ENCODE measurements at regions not wholly inside any gene's neighbourhood (a gene's known extent, or its start where the extent isn't known, plus 50 kb on each side); places are given as distances from the start of the nearest gene placed in this dataset.
"Not testable (repeated sequence)": the region's sequence is repeated elsewhere in the genome, so short reads cannot be mapped to it uniquely, and the experiment has no call there.

DNA sequence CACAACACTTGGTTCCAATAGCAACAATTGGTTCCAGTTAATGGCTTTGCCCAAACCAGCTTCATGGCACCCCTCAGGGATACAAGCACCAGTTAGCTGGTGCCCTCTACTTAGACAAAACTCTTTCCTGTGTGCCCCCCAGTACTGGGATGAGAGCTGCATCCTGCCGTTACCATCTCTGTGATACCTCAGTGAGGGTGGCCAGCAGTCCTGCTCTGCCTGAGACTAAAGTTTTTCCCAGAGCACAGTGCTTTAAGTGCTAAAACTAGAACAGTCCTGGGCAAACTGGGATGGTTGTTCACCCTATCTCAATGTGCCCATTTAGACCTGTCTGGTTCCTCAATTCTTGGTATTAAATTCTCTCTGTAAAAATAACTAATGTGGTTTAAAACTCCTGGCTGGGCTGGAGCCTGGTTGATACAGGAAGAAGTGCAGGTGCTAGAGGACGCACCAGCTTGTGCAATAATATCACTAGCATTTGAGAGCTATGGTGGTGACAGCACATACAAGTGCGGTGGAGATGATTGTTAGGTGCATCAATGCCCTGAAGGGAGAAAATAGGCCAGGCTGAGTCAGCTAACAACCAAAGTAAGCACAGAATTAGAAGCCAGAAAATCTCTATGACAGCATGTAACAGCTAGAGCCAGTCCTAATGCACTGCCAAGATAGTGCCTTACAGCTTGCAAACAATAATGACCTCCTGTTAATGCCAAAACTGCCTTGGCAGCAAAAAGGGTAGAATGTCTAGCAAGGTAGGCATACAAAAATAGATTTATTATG lies 179.8 kb upstream of the GALNT2 start:
- no peak for FAIRE-seq

DNA sequence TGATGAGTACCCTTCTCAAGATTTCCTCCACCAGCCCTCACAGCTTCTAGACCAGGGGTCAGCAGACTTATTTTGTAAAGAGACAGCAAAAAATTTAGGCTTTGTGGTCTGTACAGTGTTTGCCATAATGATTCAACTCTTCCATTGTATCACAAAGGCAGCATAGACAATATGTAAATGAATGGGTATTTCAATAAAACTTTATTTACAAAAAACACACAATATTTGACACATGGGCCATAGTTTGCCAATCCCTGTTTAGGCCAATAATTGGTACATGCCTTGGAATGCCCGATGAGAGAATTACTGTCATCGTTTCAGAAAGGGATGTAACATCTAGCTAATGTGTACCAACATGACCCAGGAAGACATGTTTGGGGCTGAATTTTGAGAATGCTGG lies 178.9 kb upstream of the GALNT2 start:
- FAIRE-seq: no peak

- no peak for FAIRE-seq
Measured at GRCh38 chr1:229888561-229889001, 178.5 kb upstream of the GALNT2 start.

- FAIRE-seq: no peak
Measured at GRCh38 chr1:229889031-229889517, 178.0 kb upstream of the GALNT2 start.

DNA sequence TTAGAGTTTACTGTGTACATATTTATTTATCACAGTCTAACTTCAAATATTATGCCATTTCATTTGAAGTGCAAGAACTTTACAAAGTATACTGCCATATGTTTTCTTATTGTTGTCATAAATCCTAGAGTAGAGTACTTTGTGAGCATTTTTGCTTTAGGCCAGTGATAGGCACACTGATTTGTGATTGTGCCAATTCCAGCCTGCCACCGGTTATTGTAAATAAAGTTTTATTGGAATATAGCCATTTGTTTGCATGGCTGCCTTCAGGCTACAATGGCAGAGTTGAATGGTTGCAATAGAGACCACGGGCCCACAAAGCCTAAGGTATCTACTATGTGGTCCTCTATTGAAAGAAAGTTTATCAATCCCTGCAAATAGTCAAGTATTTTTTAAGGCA lies 175.8 kb upstream of the GALNT2 start:
- no peak for FAIRE-seq

DNA sequence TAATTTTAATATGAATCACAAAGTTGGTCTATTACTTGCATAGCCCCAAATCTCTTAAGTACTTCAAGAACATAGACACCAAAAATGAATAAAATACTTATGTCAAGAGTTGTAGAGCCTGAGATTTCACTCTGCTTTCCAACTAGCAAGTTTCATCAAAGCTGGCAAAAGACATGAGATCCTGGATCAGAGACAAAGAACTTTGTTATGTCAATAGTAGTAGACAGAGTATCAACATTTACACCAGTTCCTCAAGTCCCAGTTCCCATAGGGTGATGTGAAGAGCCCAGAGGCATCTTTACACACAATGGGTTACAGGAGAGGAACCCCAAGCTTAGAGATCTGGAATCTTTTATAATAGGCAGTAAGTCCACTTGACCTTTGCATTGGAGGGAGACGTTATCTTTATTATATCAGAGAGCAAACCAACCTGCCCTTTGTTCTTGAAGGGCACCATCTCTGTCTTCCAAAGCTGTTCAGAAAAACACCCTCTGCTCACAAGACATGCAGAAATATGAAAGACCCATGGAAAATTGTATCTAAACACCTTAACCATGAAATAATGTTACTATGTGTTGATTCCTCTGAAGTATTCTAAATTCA lies 174.4 kb upstream of the GALNT2 start:
- FAIRE-seq: no peak

- FAIRE-seq: no peak
Measured at GRCh38 chr1:229893762-229894444, 173.1 kb upstream of the GALNT2 start.

- FAIRE-seq: no peak
Measured at GRCh38 chr1:229894532-229894931, 172.5 kb upstream of the GALNT2 start.

GRCh38 chr1:229895605-229896004 lies 171.4 kb upstream of the GALNT2 start:
- FAIRE-seq: no peak

DNA sequence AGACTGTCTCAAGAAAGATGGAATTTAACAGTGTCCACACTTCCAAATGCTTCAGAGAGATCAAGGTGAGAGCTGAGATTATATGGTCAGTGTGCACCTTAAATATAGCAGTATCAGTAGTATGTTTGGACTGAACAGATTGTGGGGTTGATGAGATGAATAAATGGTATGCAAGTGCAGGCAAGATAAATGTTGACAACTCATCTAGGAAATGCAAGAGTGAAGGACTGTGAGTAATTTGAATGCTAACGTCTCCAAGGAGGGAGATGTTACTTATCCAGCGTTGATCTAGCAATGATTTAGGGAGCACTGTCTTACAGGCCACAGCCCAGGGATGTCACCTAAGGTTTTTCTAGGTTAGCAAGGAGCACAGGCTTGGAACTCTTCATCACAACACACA lies 170.7 kb upstream of the GALNT2 start:
- no peak for FAIRE-seq

DNA sequence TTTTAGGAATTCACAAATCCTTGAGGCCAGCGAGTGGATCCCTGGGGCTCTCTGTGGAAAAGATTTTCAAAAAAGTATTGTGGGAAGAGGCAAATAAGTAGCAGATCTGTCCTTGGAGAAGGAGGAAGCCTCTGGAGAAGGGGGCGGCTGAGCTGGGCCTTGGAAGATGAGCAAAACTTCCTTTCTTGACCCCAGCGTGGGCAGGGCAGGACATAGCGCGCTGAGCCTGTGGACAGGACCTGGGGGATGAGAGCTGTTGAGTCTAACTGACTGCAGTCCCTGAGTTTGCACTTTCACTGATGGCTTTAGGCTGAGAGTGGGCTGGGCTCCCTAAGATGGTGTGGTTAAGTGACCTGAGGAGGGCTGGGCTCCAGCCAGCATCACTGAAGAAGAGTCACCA lies 170.2 kb upstream of the GALNT2 start:
- FAIRE-seq: no peak

- FAIRE-seq: no peak
Measured at GRCh38 chr1:229897501-229897900, 169.5 kb upstream of the GALNT2 start.

GRCh38 chr1:229900220-229900619 lies 166.8 kb upstream of the GALNT2 start:
- no peak for FAIRE-seq

GRCh38 chr1:229905031-229905545 lies 161.9 kb upstream of the GALNT2 start:
- no peak for FAIRE-seq

- no peak for FAIRE-seq
Measured at GRCh38 chr1:229905652-229906051, 161.4 kb upstream of the GALNT2 start.

DNA sequence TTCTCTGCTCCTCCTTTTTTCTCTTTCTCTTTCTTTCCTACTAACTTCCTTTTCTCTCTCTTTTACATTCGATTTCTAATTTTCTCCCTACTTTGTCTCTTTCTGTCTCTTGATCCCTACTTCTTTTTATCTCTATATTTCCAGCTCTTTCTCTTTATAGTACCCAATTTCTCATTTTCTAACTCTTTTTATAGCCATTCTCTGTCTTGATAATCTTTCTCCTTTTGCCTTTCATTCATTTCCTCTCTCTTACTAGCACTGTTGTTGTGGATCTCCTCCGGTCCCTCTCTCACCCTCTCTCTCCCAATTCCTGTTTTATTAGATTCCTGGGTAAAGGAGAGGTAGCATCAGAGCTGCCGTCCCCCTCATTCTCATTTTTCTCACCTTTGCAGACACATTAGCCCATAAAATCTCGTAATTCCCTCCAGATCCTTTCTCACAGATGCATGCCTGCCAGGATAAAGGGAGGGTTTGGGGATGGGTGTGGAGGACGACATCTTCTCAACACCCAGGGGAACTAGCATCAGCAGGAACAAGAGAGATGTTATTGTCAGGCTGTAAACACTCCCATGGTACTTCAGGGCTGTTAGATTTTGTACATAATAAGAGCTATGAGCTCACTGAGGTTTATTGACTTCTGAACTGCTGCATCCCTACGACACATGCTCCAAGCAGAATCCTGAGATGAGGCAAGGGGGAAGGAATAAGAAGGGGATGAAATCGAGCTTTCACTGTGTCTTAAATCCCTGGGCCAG lies 159.0 kb upstream of the GALNT2 start:
- no peak for FAIRE-seq

DNA sequence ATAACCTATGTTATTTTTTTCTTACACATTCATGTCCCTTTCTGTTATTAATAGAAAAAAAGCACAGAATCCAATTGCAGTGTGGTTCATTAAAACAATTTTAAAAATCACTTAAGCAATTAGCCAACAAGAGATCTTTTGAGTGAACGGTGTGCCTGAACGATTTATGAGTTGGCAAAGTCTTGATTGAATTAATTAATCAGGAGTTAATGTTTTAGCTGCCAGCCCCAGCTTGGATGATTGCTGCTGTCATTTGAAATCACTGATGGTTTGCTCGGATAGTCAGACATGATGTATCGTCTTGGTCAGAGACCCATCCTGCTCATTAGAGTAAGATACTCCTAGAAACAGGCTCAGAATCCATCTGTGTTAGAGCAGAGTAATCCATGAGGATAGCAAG lies 158.3 kb upstream of the GALNT2 start:
- FAIRE-seq: no peak

- no peak for FAIRE-seq
Measured at GRCh38 chr1:229913489-229913888, 153.5 kb upstream of the GALNT2 start.

DNA sequence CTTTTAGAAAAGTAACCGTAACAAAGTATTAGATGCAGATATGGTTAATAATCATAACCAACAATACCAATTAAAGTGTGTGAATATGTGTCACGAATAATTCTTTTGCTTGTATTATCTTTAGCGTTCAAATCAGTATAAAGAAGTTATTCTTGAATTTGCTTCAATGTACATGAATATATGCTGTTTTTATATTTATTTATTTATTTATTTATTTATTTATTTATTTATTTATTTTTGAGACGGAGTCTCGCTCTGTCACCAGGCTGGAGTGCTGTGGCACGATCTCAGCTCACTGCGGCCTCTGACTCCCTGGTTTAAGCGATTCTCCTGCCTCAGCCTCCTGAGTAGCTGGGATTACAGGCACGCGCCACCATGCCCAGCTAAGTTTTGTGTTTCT lies 147.6 kb upstream of the GALNT2 start:
- FAIRE-seq: not testable (repeated sequence)

DNA sequence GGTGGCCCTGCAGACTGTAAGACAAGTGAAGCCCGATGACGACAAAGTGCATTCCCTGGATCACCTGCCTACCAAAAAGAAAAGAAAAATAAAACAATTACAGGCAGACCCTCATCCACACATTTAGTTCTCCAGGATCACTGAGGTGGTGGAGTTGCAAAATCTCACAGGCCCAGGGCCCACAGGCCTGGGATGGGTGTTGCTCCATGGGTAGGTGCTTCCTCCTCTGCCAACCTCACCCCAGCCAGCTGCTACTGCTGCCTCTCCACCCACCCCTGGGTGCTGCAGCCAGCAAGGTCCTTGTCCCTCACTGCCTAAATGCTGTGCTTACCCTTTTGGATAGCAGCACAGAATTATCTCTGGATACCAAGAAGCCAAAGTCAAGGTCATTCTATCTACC lies 146.4 kb upstream of the GALNT2 start:
- no peak for FAIRE-seq

DNA sequence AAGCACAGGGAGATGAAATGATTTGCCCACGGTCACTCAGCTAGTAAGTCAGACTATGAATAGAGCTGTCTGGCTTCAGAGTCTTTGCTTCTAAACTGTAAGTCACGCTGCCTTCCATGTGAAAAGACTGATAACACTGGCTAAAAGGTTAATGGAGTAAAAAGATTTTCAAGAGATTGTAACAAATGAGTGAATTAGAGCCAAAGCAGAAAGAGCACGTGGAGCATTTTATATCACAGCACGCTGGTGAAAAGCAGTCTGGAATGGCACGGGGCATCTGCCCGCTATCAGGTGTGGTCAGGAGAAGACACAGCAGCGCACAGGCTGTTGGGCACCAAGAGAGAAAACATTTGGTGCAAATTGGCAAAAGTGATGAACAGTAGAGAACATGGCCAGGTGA lies 144.8 kb upstream of the GALNT2 start:
- no peak for FAIRE-seq

GRCh38 chr1:229924639-229925038 lies 142.4 kb upstream of the GALNT2 start:
- no peak for FAIRE-seq

DNA sequence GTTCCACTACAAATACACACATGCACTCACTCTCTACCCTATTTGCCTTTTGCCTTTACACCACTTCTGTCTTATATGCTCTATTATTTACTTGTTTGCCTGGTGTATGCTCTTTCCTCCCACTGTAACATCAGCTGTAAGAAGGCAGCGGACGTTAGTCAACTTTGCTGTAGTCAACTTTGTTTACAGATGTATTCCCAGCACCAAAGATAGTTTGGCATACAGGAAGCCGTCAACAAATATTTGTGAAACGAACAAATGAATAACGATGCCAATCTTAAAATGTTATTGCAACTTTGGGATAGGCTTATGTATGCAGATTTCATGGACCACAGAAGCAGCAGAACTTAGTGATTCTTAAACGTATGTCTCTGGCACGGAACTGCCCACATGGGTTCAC lies 138.3 kb upstream of the GALNT2 start:
- FAIRE-seq: no peak

All from colon (tissue), 2 donors.